Aorta (tissue), 5 donors: ENCODE measurements at regions not wholly inside any gene's neighbourhood (a gene's known extent, or its start where the extent isn't known, plus 50 kb on each side); places are given as distances from the start of the nearest gene placed in this dataset.
"Not testable (repeated sequence)": the region's sequence is repeated elsewhere in the genome, so short reads cannot be mapped to it uniquely, and the experiment has no call there.

Source experiments
- ATAC-seq: fragments of 200-7000 bp; cut with Tn5 transposase; one replicate; pipeline ENCODE4 v1.9.1; 2022; ENCODE audit warnings: moderate library complexity; ENCODE audit not compliant: low FRiP score
- DNase-seq, 2 donors: peaks; one replicate each; pipeline ENCODE4 v3.0.0-alpha.2; 2020
- H3K27ac ChIP-seq, 2 donors: one replicate each; pipeline ENCODE4 v1.5.1; 2013; ENCODE audit warnings: low read length in 2 of 2, mild to moderate bottlenecking in 2 of 2, moderate library complexity in 2 of 2, control low read depth in 1 of 2, inconsistent platforms in 1 of 2, low read depth in 1 of 2
- H3K27me3 ChIP-seq, 2 donors: one replicate each; pipeline ENCODE4 v1.6.1; 2013; ENCODE audit warnings: control low read depth in 1 of 2, low read length in 1 of 2, mild to moderate bottlenecking in 1 of 2, moderate library complexity in 1 of 2; ENCODE audit not compliant: insufficient read depth in 2 of 2, control insufficient read depth in 1 of 2
- H3K36me3 ChIP-seq, 2 donors: one replicate each; pipeline ENCODE4 v1.6.1; 2013; ENCODE audit warnings: control low read depth in 1 of 2, low read length in 1 of 2, mild to moderate bottlenecking in 1 of 2; ENCODE audit not compliant: insufficient read depth in 2 of 2, control insufficient read depth in 1 of 2
- H3K4me1 ChIP-seq, 2 donors: one replicate each; pipeline ENCODE4 v1.6.1; 2013; ENCODE audit warnings: low read length in 2 of 2, control low read depth in 1 of 2, mild to moderate bottlenecking in 1 of 2, moderate library complexity in 1 of 2; ENCODE audit not compliant: insufficient read depth in 2 of 2, control insufficient read depth in 1 of 2
- H3K4me3 ChIP-seq, 2 donors: one replicate each; pipeline ENCODE4 v1.5.1; 2013; ENCODE audit warnings: low read length in 2 of 2, control low read depth in 1 of 2, mild to moderate bottlenecking in 1 of 2
- H3K9me3 ChIP-seq: one replicate; pipeline ENCODE4 v1.6.1; 2013; ENCODE audit warnings: mild to moderate bottlenecking, low read length; ENCODE audit not compliant: control insufficient read depth
- WGBS, 2 donors: extraction: QIAGEN DNeasy Blood & Tissue Kit; methylation state at CpG; one replicate each; pipeline ENCODE4 v1.1.7; 2013; 5-methylcytosine and 5-hydroxymethylcytosine counted together
- intact Hi-C, 2 donors: fragments of 100-400 bp; cut with DNase I; formaldehyde crosslinking; loops; one replicate each; pipeline versions ENCODE4 v1.14.2 to v1.15.0; 2022
- donor health status: healthy with polysubstance abuse.
- donor health status: Bipolar disorder and iron deficiency.
- donor health status: DM: no; HTN: no; CAD: no.
- donor health status: DM: no; HTN: no; CAD: no.
- donor health status: DM: yes; HTN: yes; CAD: no.

- no peaks in the 10 kb centered on the region for H3K27me3 ChIP-seq
- H3K9me3 ChIP-seq = no peaks in the 10 kb centered on the region
- intact Hi-C loops = no loop called here
- no peak for DNase-seq
- H3K36me3 ChIP-seq = no peaks in the 10 kb centered on the region
- no peak overlapping the region for H3K4me3 ChIP-seq
- no peak overlapping the region for H3K27ac ChIP-seq
- ATAC-seq = no peak
- no peaks in the 10 kb centered on the region for H3K4me1 ChIP-seq
- 44 to 52% methylated on average over 2 of the region's 2 CpGs for WGBS, 2 donors
These were observed 395.4 kb downstream of the ZNF804A start for GRCh38 chr2:184993746-184994145.

GRCh38 chr2:185006481-185006880, 408.2 kb downstream of the ZNF804A start:
- DNase-seq (no peak), ATAC-seq (no peak)
- no peaks in the 10 kb centered on the region for H3K9me3 ChIP-seq
- H3K36me3 ChIP-seq = no peaks in the 10 kb centered on the region
- H3K4me3 ChIP-seq = no peak overlapping the region
- H3K4me1 ChIP-seq = no peaks in the 10 kb centered on the region
- H3K27ac ChIP-seq = no peak overlapping the region
- intact Hi-C loops = no loop called here
- H3K27me3 ChIP-seq = no peaks in the 10 kb centered on the region
- 48 to 49% methylated on average over 4 of the region's 4 CpGs for WGBS, 2 donors

- Histone ChIP-seq H3K27ac (no peak overlapping the region), H3K27me3 (no peaks in the 10 kb centered on the region), H3K9me3 (peaks cover 5% of the 10 kb centered on the region), H3K4me1 (no peaks in the 10 kb centered on the region), H3K4me3 (no peak overlapping the region), H3K36me3 (no peaks in the 10 kb centered on the region)
- ATAC-seq = no peak
- intact Hi-C loops = no loop called here
- 94 to 96% methylated on average over 3 of the region's 3 CpGs for WGBS, 2 donors
- no peak for DNase-seq
These were observed 414.3 kb downstream of the ZNF804A start for GRCh38 chr2:185012643-185013042.

GRCh38 chr2:185014076-185014475, 415.7 kb downstream of the ZNF804A start:
- intact Hi-C loops = no loop called here
- no peaks in the 10 kb centered on the region for H3K27me3 ChIP-seq
- ATAC-seq = no peak

GRCh38 chr2:185025891-185026290, 427.6 kb downstream of the ZNF804A start:
- H3K4me1 ChIP-seq, H3K36me3 ChIP-seq, H3K27ac ChIP-seq, ATAC-seq, H3K4me3 ChIP-seq, H3K9me3 ChIP-seq, H3K27me3 ChIP-seq, DNase-seq, intact Hi-C loops: not testable (repeated sequence)
- 81 to 82% methylated on average over 3 of the region's 3 CpGs for WGBS, 2 donors

More at GRCh38 chr2:185014076-185014475, 415.7 kb downstream of the ZNF804A start:
- H3K36me3 ChIP-seq = no peaks in the 10 kb centered on the region
- no peaks in the 10 kb centered on the region for H3K4me1 ChIP-seq
- peaks cover 5% of the 10 kb centered on the region for H3K9me3 ChIP-seq
- no peak overlapping the region for H3K4me3 ChIP-seq
- no peak overlapping the region for H3K27ac ChIP-seq
- DNase-seq = no peak

- DNase-seq = no peak
- no peak overlapping the region for H3K4me3 ChIP-seq
- no peak overlapping the region for H3K27ac ChIP-seq
- intact Hi-C loops = no loop called here
- no peaks in the 10 kb centered on the region for H3K9me3 ChIP-seq
- no peak for ATAC-seq
- 82 to 92% methylated on average over 4 of the region's 4 CpGs for WGBS, 2 donors
- no peaks in the 10 kb centered on the region for H3K4me1 ChIP-seq
- no peaks in the 10 kb centered on the region for H3K27me3 ChIP-seq
- H3K36me3 ChIP-seq = no peaks in the 10 kb centered on the region
These were observed 437.6 kb downstream of the ZNF804A start for GRCh38 chr2:185035906-185036305.

GRCh38 chr2:185044323-185044874, 446.1 kb downstream of the ZNF804A start:
- Histone ChIP-seq H3K4me3 (no peak overlapping the region), H3K9me3 (no peaks in the 10 kb centered on the region), H3K27me3 (no peaks in the 10 kb centered on the region), H3K36me3 (no peaks in the 10 kb centered on the region), H3K4me1 (no peaks in the 10 kb centered on the region), H3K27ac (no peak overlapping the region)
- 86 to 89% methylated on average over 7 of the region's 7 CpGs for WGBS, 2 donors
- ATAC-seq (peak; percentile 11), DNase-seq (no peak)
- intact Hi-C loops = no loop called here

GRCh38 chr2:185050804-185051203, 452.5 kb downstream of the ZNF804A start:
- DNase-seq (no peak), ATAC-seq (no peak)
- no peaks in the 10 kb centered on the region for H3K27me3 ChIP-seq
- intact Hi-C loops = no loop called here
- H3K36me3 ChIP-seq = no peaks in the 10 kb centered on the region
- no peak overlapping the region for H3K27ac ChIP-seq
- H3K4me1 ChIP-seq = no peaks in the 10 kb centered on the region
- no peak overlapping the region for H3K4me3 ChIP-seq
- no peaks in the 10 kb centered on the region for H3K9me3 ChIP-seq
- WGBS, 2 donors = 84 to 92% methylated on average over 2 of the region's 2 CpGs

GRCh38 chr2:185063761-185064160, 465.4 kb downstream of the ZNF804A start:
- 42 to 55% methylated on average over 1 of the region's 1 CpG for WGBS, 2 donors
- DNase-seq (no peak), ATAC-seq (no peak)
- Histone ChIP-seq H3K9me3 (no peaks in the 10 kb centered on the region), H3K27me3 (no peaks in the 10 kb centered on the region), H3K36me3 (no peaks in the 10 kb centered on the region), H3K4me1 (no peaks in the 10 kb centered on the region), H3K27ac (no peak overlapping the region), H3K4me3 (no peak overlapping the region)
- intact Hi-C loops = no loop called here
